ENCODE measurements at regions not wholly inside any gene's neighbourhood (a gene's known extent, or its start where the extent isn't known, plus 50 kb on each side); places are given as distances from the start of the nearest gene placed in this dataset.

DNA sequence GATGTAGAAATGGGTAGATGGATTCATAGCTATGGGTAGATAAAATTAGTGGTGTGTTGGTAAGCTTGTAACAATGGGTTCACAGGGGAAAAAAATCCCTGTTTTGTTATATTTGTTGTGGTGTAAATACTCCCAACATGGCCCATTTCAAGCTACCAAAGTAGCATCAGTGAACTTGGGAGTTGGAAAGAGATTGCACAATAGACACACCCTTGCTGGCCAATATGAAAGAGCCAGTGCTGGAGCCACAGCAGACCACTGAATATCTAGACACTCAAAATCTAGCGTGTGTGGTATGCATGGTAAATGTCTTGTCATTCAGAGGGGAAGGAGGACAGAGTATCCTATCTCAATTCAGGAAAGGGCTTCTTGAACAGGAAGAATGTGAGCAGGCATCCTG, 565.1 kb upstream of the SALL1 start:
- TF ChIP-seq CTCF (IDR thresholded peaks at IDR 0.05; ENCODE audit: low read depth, low read length), result no peak
- H3K27me3 ChIP-seq (ENCODE audit: insufficient read depth, low read depth, severe bottlenecking), result no peaks in the 10 kb centered on the region
- H3K4me3 ChIP-seq (ENCODE audit: low read depth, low read length), result no peak overlapping the region
- H3K36me3 ChIP-seq, result no peaks in the 10 kb centered on the region
- no peaks in the 10 kb centered on the region for H3K9me3 ChIP-seq (ENCODE audit: severe bottlenecking)
- H3K27ac ChIP-seq, result no peak overlapping the region
- DNase-seq, result no peak

DNA sequence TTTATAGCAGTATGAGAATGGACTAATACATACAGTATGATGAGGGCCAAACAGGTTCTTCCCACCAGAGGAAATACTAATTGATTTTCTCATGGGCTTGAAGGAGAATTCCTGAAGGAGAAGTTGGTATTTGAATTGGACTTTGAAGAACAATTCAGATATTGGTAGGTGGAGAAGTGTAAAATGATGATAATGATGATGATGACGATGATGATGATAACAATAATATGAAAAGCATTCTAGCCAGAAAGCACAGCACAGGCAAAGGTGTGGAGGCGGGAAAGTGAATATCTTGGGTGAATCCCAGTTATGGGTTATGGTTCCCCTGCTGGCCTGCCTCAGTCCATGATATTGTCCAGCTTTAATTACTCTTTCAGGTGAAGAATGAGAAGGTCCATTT, 562.4 kb upstream of the SALL1 start:
- DNase-seq, result no peak
- no peak overlapping the region for H3K4me3 ChIP-seq (ENCODE audit: low read depth, low read length)
- H3K9me3 ChIP-seq (ENCODE audit: severe bottlenecking), result no peaks in the 10 kb centered on the region
- no peaks in the 10 kb centered on the region for H3K27me3 ChIP-seq (ENCODE audit: insufficient read depth, low read depth, severe bottlenecking)
- no peaks in the 10 kb centered on the region for H3K36me3 ChIP-seq
- no peak overlapping the region for H3K27ac ChIP-seq
- no peak for TF ChIP-seq CTCF (IDR thresholded peaks at IDR 0.05; ENCODE audit: low read depth, low read length)

GRCh38 chr16:51710905-51711563, 560.0 kb upstream of the SALL1 start:
- Histone ChIP-seq H3K36me3 (no peaks in the 10 kb centered on the region), H3K4me3 (ENCODE audit: low read depth, low read length) (no peak overlapping the region), H3K9me3 (ENCODE audit: severe bottlenecking) (no peaks in the 10 kb centered on the region), H3K27ac (no peak overlapping the region), H3K27me3 (ENCODE audit: insufficient read depth, low read depth, severe bottlenecking) (no peaks in the 10 kb centered on the region)
- no peak for TF ChIP-seq CTCF (IDR thresholded peaks at IDR 0.05; ENCODE audit: low read depth, low read length)
- no peak for DNase-seq

GRCh38 chr16:51710186-51710585, 559.1 kb upstream of the SALL1 start:
- no peak for TF ChIP-seq CTCF (IDR thresholded peaks at IDR 0.05; ENCODE audit: low read depth, low read length)
- Histone ChIP-seq H3K27ac (no peak overlapping the region), H3K4me3 (ENCODE audit: low read depth, low read length) (no peak overlapping the region), H3K36me3 (no peaks in the 10 kb centered on the region), H3K27me3 (ENCODE audit: insufficient read depth, low read depth, severe bottlenecking) (no peaks in the 10 kb centered on the region), H3K9me3 (ENCODE audit: severe bottlenecking) (no peaks in the 10 kb centered on the region)
- no peak for DNase-seq

DNA sequence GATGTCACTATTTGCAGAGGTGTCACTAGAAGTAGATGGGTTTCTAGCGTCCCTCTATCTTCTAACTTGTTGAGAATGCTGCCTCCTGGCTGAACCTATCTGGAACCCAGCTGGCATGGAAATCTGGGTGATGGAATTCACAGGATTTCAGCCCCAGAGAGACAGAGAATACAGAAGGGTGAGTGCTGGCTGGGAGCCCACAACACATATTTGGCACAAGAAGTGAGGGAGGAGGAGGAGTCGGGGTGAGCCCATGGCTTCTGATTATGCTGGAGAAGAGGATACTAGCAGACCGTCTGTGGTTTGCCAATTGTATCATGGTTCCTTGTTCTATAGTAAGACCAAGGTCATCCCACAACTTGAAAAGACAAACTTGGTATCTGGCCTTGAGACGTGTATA, 557.8 kb upstream of the SALL1 start:
- peaks cover 3% of the 10 kb centered on the region for H3K9me3 ChIP-seq (ENCODE audit: severe bottlenecking)
- H3K4me3 ChIP-seq (ENCODE audit: low read depth, low read length), result no peak overlapping the region
- no peaks in the 10 kb centered on the region for H3K36me3 ChIP-seq
- no peak for DNase-seq
- no peak for TF ChIP-seq CTCF (IDR thresholded peaks at IDR 0.05; ENCODE audit: low read depth, low read length)
- no peak overlapping the region for H3K27ac ChIP-seq
- H3K27me3 ChIP-seq (ENCODE audit: insufficient read depth, low read depth, severe bottlenecking), result no peaks in the 10 kb centered on the region

- no peak for DNase-seq
- H3K9me3 ChIP-seq (ENCODE audit: severe bottlenecking), result peaks cover 3% of the 10 kb centered on the region
- no peak overlapping the region for H3K4me3 ChIP-seq (ENCODE audit: low read depth, low read length)
- no peaks in the 10 kb centered on the region for H3K27me3 ChIP-seq (ENCODE audit: insufficient read depth, low read depth, severe bottlenecking)
- no peak overlapping the region for H3K27ac ChIP-seq
- no peaks in the 10 kb centered on the region for H3K36me3 ChIP-seq
- no peak for TF ChIP-seq CTCF (IDR thresholded peaks at IDR 0.05; ENCODE audit: low read depth, low read length)
These were observed 556.6 kb upstream of the SALL1 start for GRCh38 chr16:51707666-51708065.
